ENCODE measurements at regions not wholly inside any gene's neighbourhood (a gene's known extent, or its start where the extent isn't known, plus 50 kb on each side); places are given as distances from the start of the nearest gene placed in this dataset.

- no peaks in the 10 kb centered on the region for H3K4me1 ChIP-seq (ENCODE audit: control insufficient read depth in 2 of 2, insufficient read depth in 2 of 2, low read length in 2 of 2)
- no peak for DNase-seq (ENCODE audit: low read depth in 6 of 9, low spot score in 9 of 9)
- H3K27me3 ChIP-seq (ENCODE audit: control insufficient read depth in 2 of 2, insufficient read depth in 1 of 2, low read length in 1 of 2) = no peaks in the 10 kb centered on the region
- H3K9me3 ChIP-seq (ENCODE audit: control insufficient read depth in 2 of 2, insufficient read depth in 1 of 2, low read length in 1 of 2) = no peaks in the 10 kb centered on the region
- H3K36me3 ChIP-seq (ENCODE audit: control insufficient read depth in 2 of 2, insufficient read depth in 2 of 2, low read length in 1 of 2) = no peaks in the 10 kb centered on the region
- WGBS = 19% methylated on average over 2 of the region's 2 CpGs
- no peak overlapping the region for H3K4me3 ChIP-seq (ENCODE audit: low read length in 2 of 2)
- H3K27ac ChIP-seq (ENCODE audit: low read depth in 1 of 2, low read length in 1 of 2) = no peak overlapping the region
Measured at GRCh38 chr7:49037346-49038210, 113.2 kb downstream of the CDC14C start.

- no peaks in the 10 kb centered on the region for H3K36me3 ChIP-seq (ENCODE audit: control insufficient read depth in 2 of 2, insufficient read depth in 2 of 2, low read length in 1 of 2)
- no peaks in the 10 kb centered on the region for H3K27me3 ChIP-seq (ENCODE audit: control insufficient read depth in 2 of 2, insufficient read depth in 1 of 2, low read length in 1 of 2)
- H3K9me3 ChIP-seq (ENCODE audit: control insufficient read depth in 2 of 2, insufficient read depth in 1 of 2, low read length in 1 of 2) = no peaks in the 10 kb centered on the region
- WGBS = 84% methylated on average over 1 of the region's 1 CpG
- no peak overlapping the region for H3K4me3 ChIP-seq (ENCODE audit: low read length in 2 of 2)
- H3K27ac ChIP-seq (ENCODE audit: low read depth in 1 of 2, low read length in 1 of 2) = no peak overlapping the region
- DNase-seq (ENCODE audit: low read depth in 6 of 9, low spot score in 9 of 9) = no peak
- H3K4me1 ChIP-seq (ENCODE audit: control insufficient read depth in 2 of 2, insufficient read depth in 2 of 2, low read length in 2 of 2) = no peaks in the 10 kb centered on the region
Measured at GRCh38 chr7:49038821-49039358, 114.5 kb downstream of the CDC14C start.

- Histone ChIP-seq H3K4me3 (ENCODE audit: low read length in 2 of 2) (no peak overlapping the region), H3K4me1 (ENCODE audit: control insufficient read depth in 2 of 2, insufficient read depth in 2 of 2, low read length in 2 of 2) (no peaks in the 10 kb centered on the region), H3K27ac (ENCODE audit: low read depth in 1 of 2, low read length in 1 of 2) (no peak overlapping the region), H3K36me3 (ENCODE audit: control insufficient read depth in 2 of 2, insufficient read depth in 2 of 2, low read length in 1 of 2) (no peaks in the 10 kb centered on the region), H3K9me3 (ENCODE audit: control insufficient read depth in 2 of 2, insufficient read depth in 1 of 2, low read length in 1 of 2) (no peaks in the 10 kb centered on the region), H3K27me3 (ENCODE audit: control insufficient read depth in 2 of 2, insufficient read depth in 1 of 2, low read length in 1 of 2) (no peaks in the 10 kb centered on the region)
- 95% methylated on average over 3 of the region's 3 CpGs for WGBS
- no peak for DNase-seq (ENCODE audit: low read depth in 6 of 9, low spot score in 9 of 9)
Measured at GRCh38 chr7:49060743-49061142, 136.4 kb downstream of the CDC14C start.

- Histone ChIP-seq H3K36me3 (ENCODE audit: control insufficient read depth in 2 of 2, insufficient read depth in 2 of 2, low read length in 1 of 2) (no peaks in the 10 kb centered on the region), H3K4me3 (ENCODE audit: low read length in 2 of 2) (no peak overlapping the region), H3K9me3 (ENCODE audit: control insufficient read depth in 2 of 2, insufficient read depth in 1 of 2, low read length in 1 of 2) (no peaks in the 10 kb centered on the region), H3K27ac (ENCODE audit: low read depth in 1 of 2, low read length in 1 of 2) (no peak overlapping the region), H3K27me3 (ENCODE audit: control insufficient read depth in 2 of 2, insufficient read depth in 1 of 2, low read length in 1 of 2) (no peaks in the 10 kb centered on the region), H3K4me1 (ENCODE audit: control insufficient read depth in 2 of 2, insufficient read depth in 2 of 2, low read length in 2 of 2) (no peaks in the 10 kb centered on the region)
- DNase-seq (ENCODE audit: low read depth in 6 of 9, low spot score in 9 of 9) = no peak
- WGBS = 89% methylated on average over 2 of the region's 2 CpGs
Measured at GRCh38 chr7:49074538-49074937, 150.2 kb downstream of the CDC14C start.

- DNase-seq (ENCODE audit: low read depth in 6 of 9, low spot score in 9 of 9) = no peak
- Histone ChIP-seq H3K4me1 (ENCODE audit: control insufficient read depth in 2 of 2, insufficient read depth in 2 of 2, low read length in 2 of 2) (no peaks in the 10 kb centered on the region), H3K27me3 (ENCODE audit: control insufficient read depth in 2 of 2, insufficient read depth in 1 of 2, low read length in 1 of 2) (no peaks in the 10 kb centered on the region), H3K9me3 (ENCODE audit: control insufficient read depth in 2 of 2, insufficient read depth in 1 of 2, low read length in 1 of 2) (no peaks in the 10 kb centered on the region), H3K27ac (ENCODE audit: low read depth in 1 of 2, low read length in 1 of 2) (no peak overlapping the region), H3K4me3 (ENCODE audit: low read length in 2 of 2) (no peak overlapping the region), H3K36me3 (ENCODE audit: control insufficient read depth in 2 of 2, insufficient read depth in 2 of 2, low read length in 1 of 2) (no peaks in the 10 kb centered on the region)
- WGBS = 87% methylated on average over 2 of the region's 2 CpGs
Measured at GRCh38 chr7:49080896-49081475, 156.6 kb downstream of the CDC14C start.

- H3K27ac ChIP-seq (ENCODE audit: low read depth in 1 of 2, low read length in 1 of 2) = no peak overlapping the region
- H3K36me3 ChIP-seq (ENCODE audit: control insufficient read depth in 2 of 2, insufficient read depth in 2 of 2, low read length in 1 of 2) = no peaks in the 10 kb centered on the region
- no peak for DNase-seq (ENCODE audit: low read depth in 6 of 9, low spot score in 9 of 9)
- no peaks in the 10 kb centered on the region for H3K9me3 ChIP-seq (ENCODE audit: control insufficient read depth in 2 of 2, insufficient read depth in 1 of 2, low read length in 1 of 2)
- H3K4me3 ChIP-seq (ENCODE audit: low read length in 2 of 2) = no peak overlapping the region
- H3K4me1 ChIP-seq (ENCODE audit: control insufficient read depth in 2 of 2, insufficient read depth in 2 of 2, low read length in 2 of 2) = no peaks in the 10 kb centered on the region
- no peaks in the 10 kb centered on the region for H3K27me3 ChIP-seq (ENCODE audit: control insufficient read depth in 2 of 2, insufficient read depth in 1 of 2, low read length in 1 of 2)
Measured at GRCh38 chr7:49088017-49088416, 163.7 kb downstream of the CDC14C start.

GRCh38 chr7:49089717-49090116 lies 165.4 kb downstream of the CDC14C start:
- Histone ChIP-seq H3K27ac (ENCODE audit: low read depth in 1 of 2, low read length in 1 of 2) (no peak overlapping the region), H3K36me3 (ENCODE audit: control insufficient read depth in 2 of 2, insufficient read depth in 2 of 2, low read length in 1 of 2) (no peaks in the 10 kb centered on the region)

GRCh38 chr7:49091089-49091488 lies 166.7 kb downstream of the CDC14C start:
- 90% methylated on average over 3 of the region's 3 CpGs for WGBS
- Histone ChIP-seq H3K27me3 (ENCODE audit: control insufficient read depth in 2 of 2, insufficient read depth in 1 of 2, low read length in 1 of 2) (no peaks in the 10 kb centered on the region), H3K27ac (ENCODE audit: low read depth in 1 of 2, low read length in 1 of 2) (no peak overlapping the region), H3K4me3 (ENCODE audit: low read length in 2 of 2) (no peak overlapping the region), H3K9me3 (ENCODE audit: control insufficient read depth in 2 of 2, insufficient read depth in 1 of 2, low read length in 1 of 2) (no peaks in the 10 kb centered on the region), H3K4me1 (ENCODE audit: control insufficient read depth in 2 of 2, insufficient read depth in 2 of 2, low read length in 2 of 2) (no peaks in the 10 kb centered on the region), H3K36me3 (ENCODE audit: control insufficient read depth in 2 of 2, insufficient read depth in 2 of 2, low read length in 1 of 2) (no peaks in the 10 kb centered on the region)
- DNase-seq (ENCODE audit: low read depth in 6 of 9, low spot score in 9 of 9) = no peak

More at GRCh38 chr7:49089717-49090116, 165.4 kb downstream of the CDC14C start:
- DNase-seq (ENCODE audit: low read depth in 6 of 9, low spot score in 9 of 9) = no peak
- no peak overlapping the region for H3K4me3 ChIP-seq (ENCODE audit: low read length in 2 of 2)
- H3K27me3 ChIP-seq (ENCODE audit: control insufficient read depth in 2 of 2, insufficient read depth in 1 of 2, low read length in 1 of 2) = no peaks in the 10 kb centered on the region
- H3K4me1 ChIP-seq (ENCODE audit: control insufficient read depth in 2 of 2, insufficient read depth in 2 of 2, low read length in 2 of 2) = no peaks in the 10 kb centered on the region
- WGBS = 49% methylated on average over 2 of the region's 2 CpGs
- no peaks in the 10 kb centered on the region for H3K9me3 ChIP-seq (ENCODE audit: control insufficient read depth in 2 of 2, insufficient read depth in 1 of 2, low read length in 1 of 2)

GRCh38 chr7:49091519-49091918 lies 167.2 kb downstream of the CDC14C start:
- no peaks in the 10 kb centered on the region for H3K36me3 ChIP-seq (ENCODE audit: control insufficient read depth in 2 of 2, insufficient read depth in 2 of 2, low read length in 1 of 2)
- 53% methylated on average over 2 of the region's 2 CpGs for WGBS
- H3K27me3 ChIP-seq (ENCODE audit: control insufficient read depth in 2 of 2, insufficient read depth in 1 of 2, low read length in 1 of 2) = no peaks in the 10 kb centered on the region
- H3K4me1 ChIP-seq (ENCODE audit: control insufficient read depth in 2 of 2, insufficient read depth in 2 of 2, low read length in 2 of 2) = no peaks in the 10 kb centered on the region
- no peak for DNase-seq (ENCODE audit: low read depth in 6 of 9, low spot score in 9 of 9)
- H3K27ac ChIP-seq (ENCODE audit: low read depth in 1 of 2, low read length in 1 of 2) = no peak overlapping the region
- no peak overlapping the region for H3K4me3 ChIP-seq (ENCODE audit: low read length in 2 of 2)
- no peaks in the 10 kb centered on the region for H3K9me3 ChIP-seq (ENCODE audit: control insufficient read depth in 2 of 2, insufficient read depth in 1 of 2, low read length in 1 of 2)

Data from thymus (tissue), 11 donors.